Muscle of back (tissue), 3 donors: ENCODE measurements at regions not wholly inside any gene's neighbourhood (a gene's known extent, or its start where the extent isn't known, plus 50 kb on each side); places are given as distances from the start of the nearest gene placed in this dataset.
A peak's percentile ranks its signal among the peaks of the same experiment; 100 is the strongest.
"Not testable (repeated sequence)": the region's sequence is repeated elsewhere in the genome, so short reads cannot be mapped to it uniquely, and the experiment has no call there.

Source experiments
- DNase-seq, 3 donors: peaks; one replicate each; pipeline versions ENCODE4 v3.0.0 to v3.0.0-alpha.2; 2013

- DNase-seq: no peak
These were observed 552.6 kb upstream of the GJE1 start for GRCh38 chr6:141580131-141580530.

- no peak for DNase-seq
These were observed 556.0 kb upstream of the GJE1 start for GRCh38 chr6:141576751-141577150.

- peak; percentile 92 to 95 (median 94) for DNase-seq
These were observed 569.6 kb upstream of the GJE1 start for GRCh38 chr6:141562851-141563763.

GRCh38 chr6:141562186-141562811 lies 570.4 kb upstream of the GJE1 start:
- DNase-seq: peak; percentile 4 to 66 (median 20)

GRCh38 chr6:141561154-141561553 lies 571.6 kb upstream of the GJE1 start:
- no peak for DNase-seq

GRCh38 chr6:141552463-141552862 lies 580.3 kb upstream of the GJE1 start:
- peak in 2 of 3 donors; percentile 9 to 39 for DNase-seq

GRCh38 chr6:141552031-141552430 lies 580.7 kb upstream of the GJE1 start:
- DNase-seq: no peak

GRCh38 chr6:141551318-141551717 lies 581.4 kb upstream of the GJE1 start:
- DNase-seq: no peak

GRCh38 chr6:141550471-141550870 lies 582.3 kb upstream of the GJE1 start:
- no peak for DNase-seq

GRCh38 chr6:141548966-141549365 lies 583.8 kb upstream of the GJE1 start:
- DNase-seq: no peak

GRCh38 chr6:141541581-141542324 lies 591.0 kb upstream of the GJE1 start:
- peak in 1 of 3 donors; percentile 39 for DNase-seq

- DNase-seq: no peak
These were observed 592.5 kb upstream of the GJE1 start for GRCh38 chr6:141540207-141540606.

- no peak for DNase-seq
These were observed 593.1 kb upstream of the GJE1 start for GRCh38 chr6:141539617-141540016.

GRCh38 chr6:141532211-141532610 lies 600.5 kb upstream of the GJE1 start:
- DNase-seq: no peak

- no peak for DNase-seq
These were observed 601.7 kb upstream of the GJE1 start for GRCh38 chr6:141531040-141531439.

- no peak for DNase-seq
These were observed 604.1 kb upstream of the GJE1 start for GRCh38 chr6:141528596-141528995.

- DNase-seq: no peak
These were observed 605.7 kb upstream of the GJE1 start for GRCh38 chr6:141526985-141527384.

GRCh38 chr6:141521440-141521839 lies 611.3 kb upstream of the GJE1 start:
- DNase-seq: no peak

GRCh38 chr6:141513830-141514229 lies 618.9 kb upstream of the GJE1 start:
- no peak for DNase-seq

GRCh38 chr6:141510803-141511202 lies 621.9 kb upstream of the GJE1 start:
- DNase-seq: no peak

GRCh38 chr6:141506062-141506461 lies 626.7 kb upstream of the GJE1 start:
- DNase-seq: not testable (repeated sequence)

- DNase-seq: not testable (repeated sequence)
These were observed 628.4 kb upstream of the GJE1 start for GRCh38 chr6:141504318-141504717.
